ENCODE measurements at regions not wholly inside any gene's neighbourhood (a gene's known extent, or its start where the extent isn't known, plus 50 kb on each side); places are given as distances from the start of the nearest gene placed in this dataset.

DNA sequence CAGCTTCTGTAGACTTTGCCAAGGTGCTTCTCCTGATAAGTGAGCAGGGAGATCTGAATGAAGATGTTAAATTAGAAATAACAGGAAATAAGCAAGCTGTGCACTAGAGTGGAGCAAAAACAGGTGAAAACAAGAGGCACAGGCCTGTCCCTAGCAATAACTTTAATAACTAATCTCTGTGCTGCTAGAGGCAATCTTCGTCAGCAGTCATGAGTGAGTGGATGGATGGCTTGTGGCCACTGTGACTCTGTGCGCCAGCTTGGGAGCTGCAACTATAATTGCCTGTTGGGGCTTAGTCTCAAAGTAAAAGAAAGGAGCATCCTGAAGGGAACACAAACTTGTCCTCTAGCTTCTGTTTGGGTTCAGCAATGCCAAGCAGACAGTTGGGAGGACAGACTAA, 240.3 kb downstream of the HHIPL2 start:
- TF ChIP-seq ZNF70 (CRISPR knock-in tag; IDR thresholded peaks at IDR 0.05) (no peak), ZNF8 (CRISPR knock-in tag; IDR thresholded peaks at IDR 0.05) (no peak), PPARA (CRISPR knock-in tag; IDR thresholded peaks at IDR 0.05; ENCODE audit: borderline replicate concordance) (no peak), RARB (CRISPR knock-in tag; IDR thresholded peaks at IDR 0.05) (no peak), CSRNP3 (CRISPR knock-in tag; IDR thresholded peaks at IDR 0.05) (no peak), PATZ1 (CRISPR knock-in tag; IDR thresholded peaks at IDR 0.05; ENCODE audit: borderline replicate concordance) (no peak), ZFP30 (CRISPR knock-in tag; IDR thresholded peaks at IDR 0.05) (no peak), ISL1 (CRISPR knock-in tag; IDR thresholded peaks at IDR 0.05) (no peak)
- TF ChIP-seq, protein P1, sequence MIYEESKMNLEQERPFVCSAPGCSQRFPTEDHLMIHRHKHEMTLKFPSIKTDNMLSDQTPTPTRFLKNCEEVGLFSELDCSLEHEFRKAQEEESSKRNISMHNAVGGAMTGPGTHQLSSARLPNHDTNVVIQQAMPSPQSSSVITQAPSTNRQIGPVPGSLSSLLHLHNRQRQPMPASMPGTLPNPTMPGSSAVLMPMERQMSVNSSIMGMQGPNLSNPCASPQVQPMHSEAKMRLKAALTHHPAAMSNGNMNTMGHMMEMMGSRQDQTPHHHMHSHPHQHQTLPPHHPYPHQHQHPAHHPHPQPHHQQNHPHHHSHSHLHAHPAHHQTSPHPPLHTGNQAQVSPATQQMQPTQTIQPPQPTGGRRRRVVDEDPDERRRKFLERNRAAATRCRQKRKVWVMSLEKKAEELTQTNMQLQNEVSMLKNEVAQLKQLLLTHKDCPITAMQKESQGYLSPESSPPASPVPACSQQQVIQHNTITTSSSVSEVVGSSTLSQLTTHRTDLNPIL (CRISPR knock-in tag; IDR thresholded peaks at IDR 0.05; ENCODE audit: low read depth): no peak

All from SK-N-SH treated with all-trans-retinoic acid at 6 μM for 48 hours (cell line).